A549 (cell line): ENCODE measurements at regions not wholly inside any gene's neighbourhood (a gene's known extent, or its start where the extent isn't known, plus 50 kb on each side); places are given as distances from the start of the nearest gene placed in this dataset.

ENCODE experiments used
- ATAC-seq, 2 experiments: fragments of 200-7000 bp in 1 of 2; fragments of >200 bp in 1 of 2; cut with Nextera tagmentation in 1 of 2; cut with Tn5 transposase in 1 of 2; 3 replicates each; pipeline versions ENCODE4 v1.8.0 to v1.9.1; 2018 to 2020; ENCODE audit warnings: mild to moderate bottlenecking in 1 of 2, moderate library complexity in 1 of 2
- CTCF ChIA-PET: fragments of 300-600 bp; sonication (Branson Sonifier 250); formaldehyde crosslinking; extraction: SDS; loops from one replicate; lab custom pipeline; 2021; ENCODE audit warnings: antibody characterized with exemption, inconsistent platforms; lab: Yijun Ruan, JAX
- POLR2A ChIA-PET: fragments of 350-600 bp; formaldehyde crosslinking; extraction: SDS; loops from one replicate; lab custom pipeline; 2021; ENCODE audit warnings: antibody characterized with exemption, inconsistent platforms; lab: Yijun Ruan, JAX
- DNase-seq, 2 experiments: peaks; one replicate each; pipeline versions ENCODE4 v3.0.0 to v3.0.0-alpha.2; 2011 to 2016; ENCODE audit warnings: low read depth in 1 of 2, low spot score in 1 of 2
- FAIRE-seq: peaks from 2 replicates; lab custom pipeline; 2011; peaks lifted over from hg19 to GRCh38; lab: Jason Lieb, UNC
- H3K27ac ChIP-seq, 2 experiments: fragments of >200 bp; sonication (Bioruptor Twin); formaldehyde crosslinking; 3 replicates each; pipeline ENCODE4 v1.5.1; 2016 to 2017
- H3K4me1 ChIP-seq: fragments of >200 bp; sonication (Bioruptor Twin); formaldehyde crosslinking; 3 replicates; pipeline ENCODE4 v1.6.1; 2016
- H3K4me2 ChIP-seq: fragments of >200 bp; sonication (Bioruptor Twin); formaldehyde crosslinking; 3 replicates; pipeline ENCODE4 v1.6.1; 2016
- H3K4me3 ChIP-seq: fragments of >200 bp; sonication (Bioruptor Twin); formaldehyde crosslinking; 3 replicates; pipeline ENCODE4 v1.5.1; 2016
- H3K9me3 ChIP-seq: fragments of >200 bp; sonication (Bioruptor Twin); formaldehyde crosslinking; 3 replicates; pipeline ENCODE4 v1.6.1; 2016
- CEBPB ChIP-seq, 2 experiments: fragments of >200 bp in 1 of 2; sonication (Bioruptor Twin) in 1 of 2; formaldehyde crosslinking in 1 of 2; IDR thresholded peaks; 2 replicates each; pipeline ENCODE4 v1.6.1; 2012 to 2016
- EP300 ChIP-seq, 2 experiments: fragments of >200 bp; sonication (Bioruptor Twin); formaldehyde crosslinking; IDR thresholded peaks; 2 replicates in 1 of 2; 3 replicates in 1 of 2; pipeline ENCODE4 v1.6.1; 2016 to 2017
- FOSB ChIP-seq: fragments of 250-450 bp; sonication (Bioruptor Pico); IDR thresholded peaks from 2 replicates; pipeline ENCODE4 v1.5.0; 2020; ENCODE audit warnings: mild to moderate bottlenecking, moderate library complexity
- FOXS1 ChIP-seq: fragments of 250-450 bp; sonication (Bioruptor Pico); IDR thresholded peaks from 2 replicates; pipeline ENCODE4 v1.5.0; 2020; ENCODE audit warnings: mild to moderate bottlenecking, moderate library complexity
- GATA3 ChIP-seq: IDR thresholded peaks from 2 replicates; pipeline ENCODE4 v1.6.1; 2012; ENCODE audit warnings: borderline replicate concordance
- HEYL ChIP-seq: fragments of 250-450 bp; sonication (Bioruptor Pico); IDR thresholded peaks from 2 replicates; pipeline ENCODE4 v1.8.0; 2021; ENCODE audit warnings: mild to moderate bottlenecking, moderate library complexity
- HOXA7 ChIP-seq: fragments of 250-450 bp; sonication (Bioruptor Pico); IDR thresholded peaks from 2 replicates; pipeline ENCODE4 v1.5.0; 2020; ENCODE audit warnings: mild to moderate bottlenecking, moderate library complexity
- JUNB ChIP-seq: fragments of >200 bp; sonication (Bioruptor Twin); formaldehyde crosslinking; IDR thresholded peaks from 2 replicates; pipeline ENCODE4 v1.6.1; 2016
- KDM5A ChIP-seq: fragments of 200-600 bp; sonication (generic); IDR thresholded peaks from 2 replicates; pipeline ENCODE4 v1.6.1; 2016; ENCODE audit warnings: antibody characterized with exemption, mild to moderate bottlenecking
- MAFK ChIP-seq: fragments of 450-650 bp; IDR thresholded peaks from 2 replicates; pipeline ENCODE4 v1.6.1; 2014; ENCODE audit not compliant: partially characterized antibody
- MAZ ChIP-seq: fragments of 150-350 bp; IDR thresholded peaks from 2 replicates; pipeline ENCODE4 v1.6.1; 2014; ENCODE audit warnings: antibody characterized with exemption, low read depth, low read length, borderline replicate concordance
- NFE2L2 ChIP-seq: fragments of 150-350 bp; conservative IDR thresholded peaks from 2 replicates; pipeline ENCODE4 v1.6.1; 2014; ENCODE audit warnings: low read length
- NPAS2 ChIP-seq: fragments of 250-450 bp; sonication (Bioruptor Pico); IDR thresholded peaks from 2 replicates; pipeline ENCODE4 v1.8.0; 2022; ENCODE audit warnings: mild to moderate bottlenecking, moderate library complexity, borderline replicate concordance
- NR3C1 ChIP-seq: fragments of >200 bp; sonication (Bioruptor Twin); formaldehyde crosslinking; IDR thresholded peaks from 3 replicates; pipeline ENCODE4 v1.6.1; 2017
- POLR2A ChIP-seq: IDR thresholded peaks from 2 replicates; pipeline ENCODE4 v1.6.1; 2012; ENCODE audit warnings: mild to moderate bottlenecking, low read length
- RFX5 ChIP-seq: fragments of 450-650 bp; IDR thresholded peaks from 2 replicates; pipeline ENCODE4 v1.7.1; 2014; ENCODE audit warnings: antibody characterized with exemption, mild to moderate bottlenecking, moderate library complexity
- RNF2 ChIP-seq: fragments of 200-600 bp; sonication (generic); IDR thresholded peaks from 2 replicates; pipeline ENCODE4 v1.6.1; 2016; ENCODE audit warnings: low read depth, mild to moderate bottlenecking, antibody characterized with exemption, moderate library complexity, borderline replicate concordance
- SMC3 ChIP-seq: fragments of >200 bp; sonication (Bioruptor Twin); formaldehyde crosslinking; IDR thresholded peaks from 3 replicates; pipeline ENCODE4 v1.6.1; 2018; ENCODE audit warnings: inconsistent platforms
- TFCP2L1 ChIP-seq: fragments of 250-450 bp; sonication (Bioruptor Pico); IDR thresholded peaks from 2 replicates; pipeline ENCODE4 v1.5.0; 2021; ENCODE audit warnings: mild to moderate bottlenecking
- TP53 ChIP-seq: fragments of 250-450 bp; sonication (Bioruptor Pico); IDR thresholded peaks from 2 replicates; pipeline ENCODE4 v1.5.0; 2021; ENCODE audit warnings: mild to moderate bottlenecking, moderate library complexity
- ZFP36 ChIP-seq: fragments of 450-650 bp; IDR thresholded peaks from 2 replicates; pipeline ENCODE4 v1.6.1; 2014; ENCODE audit warnings: borderline replicate concordance; ENCODE audit not compliant: partially characterized antibody
- ZSCAN20 ChIP-seq: fragments of 250-450 bp; sonication (Bioruptor Pico); IDR thresholded peaks from 2 replicates; pipeline ENCODE4 v1.8.0; 2022; ENCODE audit warnings: mild to moderate bottlenecking, moderate library complexity
- WGBS: methylation state at CpG from one replicate; pipeline ENCODE4 v1.1.6; 2017; ENCODE audit errors: missing lambda C conversion rate; 5-methylcytosine and 5-hydroxymethylcytosine counted together
- TF ChIP-seq, protein P1 (sequence below): fragments of >200 bp; sonication (Bioruptor Twin); formaldehyde crosslinking; IDR thresholded peaks from 2 replicates; pipeline ENCODE4 v1.6.1; 2016
- TF ChIP-seq, protein P2 (sequence below): IDR thresholded peaks from 2 replicates; pipeline ENCODE4 v1.6.1; 2012
- TF ChIP-seq, protein P3 (sequence below): IDR thresholded peaks from 2 replicates; pipeline ENCODE4 v1.6.1; 2012
- TF ChIP-seq, protein P4 (sequence below): fragments of >200 bp; sonication (Bioruptor Twin); formaldehyde crosslinking; IDR thresholded peaks from 3 replicates; pipeline ENCODE4 v1.5.1; 2016
- TF ChIP-seq, protein P5 (sequence below): IDR thresholded peaks from 2 replicates; pipeline ENCODE4 v1.6.1; 2012; ENCODE audit warnings: low read depth, borderline replicate concordance

DNA sequence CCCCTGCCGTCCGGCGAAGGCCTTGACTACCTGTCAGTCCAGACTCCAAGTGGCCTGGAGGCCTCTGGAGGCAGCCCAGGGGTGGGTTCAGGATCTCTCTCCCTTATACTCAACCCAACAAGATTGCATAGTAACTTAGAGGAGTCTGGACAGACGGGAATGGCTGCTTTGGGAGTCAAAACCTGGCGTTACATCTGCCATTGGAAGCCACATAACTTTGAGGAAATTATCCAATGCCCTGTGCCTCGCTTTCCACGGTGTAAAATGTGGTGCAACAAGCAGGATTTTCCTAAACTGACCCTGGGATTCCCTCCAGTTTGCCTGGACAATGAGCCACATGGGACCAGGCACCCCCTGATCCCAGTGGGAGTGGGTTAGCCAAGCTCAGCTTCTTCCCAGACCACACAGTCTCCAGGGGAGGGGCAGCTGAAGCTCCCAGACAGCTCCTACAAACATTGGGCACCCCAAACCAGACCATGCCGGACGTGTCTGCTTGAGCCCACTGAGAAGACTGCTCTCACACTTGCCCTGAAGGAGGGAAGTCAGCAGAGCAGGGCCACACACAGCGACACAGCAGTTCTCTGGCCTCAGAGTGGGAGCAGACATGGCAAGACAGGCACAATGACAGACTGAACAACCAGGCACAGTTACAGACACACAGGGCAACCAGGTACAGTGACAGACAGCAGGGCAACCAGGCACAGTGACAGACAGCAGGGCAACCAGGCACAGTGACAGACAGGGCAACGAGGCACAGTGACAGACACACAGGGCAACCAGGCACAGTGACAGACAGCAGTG, 65.6 kb upstream of the RAB6C start:
- no peak for TF ChIP-seq CEBPB (IDR thresholded peaks at IDR 0.05)
- TF ChIP-seq, protein P1, sequence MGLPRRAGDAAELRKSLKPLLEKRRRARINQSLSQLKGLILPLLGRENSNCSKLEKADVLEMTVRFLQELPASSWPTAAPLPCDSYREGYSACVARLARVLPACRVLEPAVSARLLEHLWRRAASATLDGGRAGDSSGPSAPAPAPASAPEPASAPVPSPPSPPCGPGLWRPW: no peak
- no peak for TF ChIP-seq KDM5A
- TF ChIP-seq POLR2A: no peak
- no peak for TF ChIP-seq MAFK
- no peak for TF ChIP-seq GATA3
- no peak for TF ChIP-seq ZSCAN20
- no peak for FAIRE-seq
- WGBS: 47% methylated on average over 9 of the region's 11 CpGs

DNA sequence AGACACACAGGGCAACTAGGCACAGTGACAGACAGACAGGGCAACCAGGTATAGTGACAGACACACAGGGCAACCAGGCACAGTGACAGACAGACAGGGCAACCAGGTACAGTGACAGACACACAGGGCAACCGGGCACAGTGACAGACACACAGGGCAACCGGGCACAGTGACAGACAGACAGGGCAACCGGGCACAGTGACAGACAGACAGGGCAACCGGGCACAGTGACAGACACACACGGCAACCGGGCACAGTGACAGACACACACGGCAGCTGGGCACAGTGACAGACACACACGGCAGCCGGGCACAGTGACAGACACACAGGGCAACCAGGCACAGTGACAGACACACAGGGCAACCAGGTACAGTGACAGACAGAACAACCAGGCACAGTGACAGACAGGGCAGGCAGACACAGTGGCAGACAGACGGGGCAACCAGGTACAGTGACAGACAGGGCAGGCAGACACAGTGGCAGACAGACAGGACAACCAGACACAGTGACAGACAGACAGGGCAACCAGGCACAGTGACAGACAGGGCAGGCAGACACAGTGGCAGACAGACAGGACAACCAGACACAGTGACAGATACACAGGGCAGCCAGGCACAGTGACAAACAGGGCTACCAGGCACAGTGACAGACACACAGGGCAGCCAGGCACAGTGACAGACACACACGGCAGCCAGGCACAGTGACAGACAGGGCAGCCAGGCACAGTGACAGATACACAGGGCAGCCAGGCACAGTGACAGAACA, 64.7 kb upstream of the RAB6C start:
- TF ChIP-seq JUNB: no peak
- no peak for TF ChIP-seq EP300 (IDR thresholded peaks at IDR 0.05)
- no peak for TF ChIP-seq KDM5A
- no peak for TF ChIP-seq HEYL (CRISPR knock-in tag)
- TF ChIP-seq, protein P2, sequence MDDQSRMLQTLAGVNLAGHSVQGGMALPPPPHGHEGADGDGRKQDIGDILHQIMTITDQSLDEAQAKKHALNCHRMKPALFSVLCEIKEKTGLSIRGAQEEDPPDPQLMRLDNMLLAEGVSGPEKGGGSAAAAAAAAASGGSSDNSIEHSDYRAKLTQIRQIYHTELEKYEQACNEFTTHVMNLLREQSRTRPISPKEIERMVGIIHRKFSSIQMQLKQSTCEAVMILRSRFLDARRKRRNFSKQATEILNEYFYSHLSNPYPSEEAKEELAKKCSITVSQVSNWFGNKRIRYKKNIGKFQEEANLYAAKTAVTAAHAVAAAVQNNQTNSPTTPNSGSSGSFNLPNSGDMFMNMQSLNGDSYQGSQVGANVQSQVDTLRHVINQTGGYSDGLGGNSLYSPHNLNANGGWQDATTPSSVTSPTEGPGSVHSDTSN: no peak
- no peak for TF ChIP-seq TFCP2L1 (CRISPR knock-in tag)
- TF ChIP-seq NPAS2 (CRISPR knock-in tag): no peak
- no peak for TF ChIP-seq TP53 (CRISPR knock-in tag)
- TF ChIP-seq ZFP36: no peak
- TF ChIP-seq HOXA7 (CRISPR knock-in tag): no peak
- TF ChIP-seq FOXS1 (CRISPR knock-in tag): no peak
- TF ChIP-seq NFE2L2: no peak
- Histone ChIP-seq H3K4me1 (no peaks in the 10 kb centered on the region), H3K4me2 (no peak overlapping the region), H3K4me3 (no peak overlapping the region), H3K27ac (no peak overlapping the region), H3K9me3 (peaks cover 9% of the 10 kb centered on the region; the same call in 2 of the 3 replicates)
- ATAC-seq (no peak), FAIRE-seq (no peak), DNase-seq (no peak)
- WGBS: 16% methylated on average over 3 of the region's 11 CpGs
- ChIA-PET POLR2A (no interaction called here), CTCF (no interaction called here)

More for the DNA sequence above, 65.6 kb upstream of the RAB6C start:
- Histone ChIP-seq H3K4me1 (no peaks in the 10 kb centered on the region), H3K9me3 (peaks cover 5% of the 10 kb centered on the region; the same call in 2 of the 3 replicates), H3K4me3 (no peak overlapping the region), H3K4me2 (no peak overlapping the region), H3K27ac (no peak overlapping the region)
- ChIA-PET POLR2A (no interaction called here), CTCF (no interaction called here)
- DNase-seq: no peak
- ATAC-seq: no peak

DNA sequence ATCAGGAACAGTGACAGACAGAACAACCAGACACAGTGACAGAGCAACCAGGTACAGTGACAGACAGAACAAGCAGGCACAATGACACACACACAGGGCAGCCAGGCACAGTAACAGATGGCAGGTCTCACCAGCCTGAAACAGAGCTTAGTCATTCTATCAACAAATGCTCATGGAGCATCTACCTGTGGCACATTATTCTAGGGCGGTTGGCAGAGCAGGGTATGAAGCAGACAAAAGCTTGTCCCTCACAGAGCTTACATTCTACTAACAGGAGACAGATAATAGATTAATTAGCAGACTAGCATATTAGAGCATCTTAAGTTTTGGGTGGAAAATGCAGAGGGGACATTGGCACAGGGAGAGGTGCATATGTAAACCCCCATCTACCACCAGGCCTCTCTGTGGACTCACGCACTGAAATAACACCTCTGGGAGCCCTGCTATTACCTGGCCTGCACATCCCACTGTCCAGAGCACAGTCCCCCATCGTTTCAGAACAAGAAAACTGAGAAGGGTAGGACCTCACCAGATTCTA, 64.1 kb upstream of the RAB6C start:
- no peak for DNase-seq
- no peak for ATAC-seq

More for the DNA sequence above, 64.1 kb upstream of the RAB6C start:
- no peak for TF ChIP-seq FOSB (CRISPR knock-in tag)
- TF ChIP-seq, protein P3, sequence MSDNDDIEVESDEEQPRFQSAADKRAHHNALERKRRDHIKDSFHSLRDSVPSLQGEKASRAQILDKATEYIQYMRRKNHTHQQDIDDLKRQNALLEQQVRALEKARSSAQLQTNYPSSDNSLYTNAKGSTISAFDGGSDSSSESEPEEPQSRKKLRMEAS: no peak
- TF ChIP-seq SMC3: no peak
- TF ChIP-seq NR3C1: no peak
- no peak for TF ChIP-seq JUNB
- TF ChIP-seq, protein P4, sequence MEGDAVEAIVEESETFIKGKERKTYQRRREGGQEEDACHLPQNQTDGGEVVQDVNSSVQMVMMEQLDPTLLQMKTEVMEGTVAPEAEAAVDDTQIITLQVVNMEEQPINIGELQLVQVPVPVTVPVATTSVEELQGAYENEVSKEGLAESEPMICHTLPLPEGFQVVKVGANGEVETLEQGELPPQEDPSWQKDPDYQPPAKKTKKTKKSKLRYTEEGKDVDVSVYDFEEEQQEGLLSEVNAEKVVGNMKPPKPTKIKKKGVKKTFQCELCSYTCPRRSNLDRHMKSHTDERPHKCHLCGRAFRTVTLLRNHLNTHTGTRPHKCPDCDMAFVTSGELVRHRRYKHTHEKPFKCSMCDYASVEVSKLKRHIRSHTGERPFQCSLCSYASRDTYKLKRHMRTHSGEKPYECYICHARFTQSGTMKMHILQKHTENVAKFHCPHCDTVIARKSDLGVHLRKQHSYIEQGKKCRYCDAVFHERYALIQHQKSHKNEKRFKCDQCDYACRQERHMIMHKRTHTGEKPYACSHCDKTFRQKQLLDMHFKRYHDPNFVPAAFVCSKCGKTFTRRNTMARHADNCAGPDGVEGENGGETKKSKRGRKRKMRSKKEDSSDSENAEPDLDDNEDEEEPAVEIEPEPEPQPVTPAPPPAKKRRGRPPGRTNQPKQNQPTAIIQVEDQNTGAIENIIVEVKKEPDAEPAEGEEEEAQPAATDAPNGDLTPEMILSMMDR: no peak
- TF ChIP-seq GATA3: no peak
- no peak for TF ChIP-seq FOXS1 (CRISPR knock-in tag)
- TF ChIP-seq RNF2: no peak
- TF ChIP-seq MAZ: no peak
- TF ChIP-seq NFE2L2: no peak
- TF ChIP-seq, protein P5, sequence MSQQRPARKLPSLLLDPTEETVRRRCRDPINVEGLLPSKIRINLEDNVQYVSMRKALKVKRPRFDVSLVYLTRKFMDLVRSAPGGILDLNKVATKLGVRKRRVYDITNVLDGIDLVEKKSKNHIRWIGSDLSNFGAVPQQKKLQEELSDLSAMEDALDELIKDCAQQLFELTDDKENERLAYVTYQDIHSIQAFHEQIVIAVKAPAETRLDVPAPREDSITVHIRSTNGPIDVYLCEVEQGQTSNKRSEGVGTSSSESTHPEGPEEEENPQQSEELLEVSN: no peak
- TF ChIP-seq RFX5: no peak
- TF ChIP-seq, all 56 proteins: peak for 0
- no peak overlapping the region for H3K4me2 ChIP-seq
- ChIA-PET CTCF (no interaction called here), POLR2A (no interaction called here)
- H3K4me3 ChIP-seq: no peak overlapping the region
- H3K9me3 ChIP-seq: peaks cover 9% of the 10 kb centered on the region; the same call in 2 of the 3 replicates
- FAIRE-seq: no peak
- 29% methylated on average over 3 of the region's 3 CpGs for WGBS
- H3K27ac ChIP-seq: no peak overlapping the region
- H3K4me1 ChIP-seq: no peaks in the 10 kb centered on the region
